Ovary (tissue), 7 donors: ENCODE measurements at regions not wholly inside any gene's neighbourhood (a gene's known extent, or its start where the extent isn't known, plus 50 kb on each side); places are given as distances from the start of the nearest gene placed in this dataset.

ENCODE experiments used
- DNase-seq, 5 donors: peaks; one replicate each; pipeline ENCODE4 v3.0.0-alpha.2; 2019 to 2020
- H3K27ac ChIP-seq, 2 donors: fragments of 200-600 bp; one replicate each; pipeline versions ENCODE4 v1.5.1 to v1.8.0; 2019 to 2022
- H3K27me3 ChIP-seq: fragments of 200-600 bp; one replicate; pipeline ENCODE4 v1.8.0; 2022
- H3K36me3 ChIP-seq: fragments of 200-600 bp; sonication (generic); one replicate; pipeline ENCODE4 v1.5.1; 2019
- H3K4me1 ChIP-seq: one replicate; pipeline ENCODE4 v1.8.1; 2013; ENCODE audit warnings: mild to moderate bottlenecking, moderate library complexity; ENCODE audit not compliant: insufficient read depth
- H3K4me3 ChIP-seq: fragments of 200-600 bp; sonication (generic); one replicate; pipeline ENCODE4 v1.5.1; 2017
- H3K9me3 ChIP-seq, 2 donors: fragments of 200-600 bp in 1 of 2; sonication (generic) in 1 of 2; one replicate each; pipeline versions ENCODE4 v1.5.1 to v1.8.1; 2013 to 2019; ENCODE audit warnings: mild to moderate bottlenecking in 1 of 2, moderate library complexity in 1 of 2
- CTCF ChIP-seq, 3 donors: fragments of 450-650 bp in 2 of 3; fragments of 200-600 bp in 1 of 3; IDR thresholded peaks; one replicate each; pipeline versions ENCODE4 v1.5.1 to v1.8.0; 2016 to 2022; ENCODE audit warnings: antibody characterized with exemption in 3 of 3, mild to moderate bottlenecking in 1 of 3
- EP300 ChIP-seq: sonication (generic); formaldehyde crosslinking; IDR thresholded peaks from one replicate; pipeline ENCODE4 v1.6.1; 2017; ENCODE audit warnings: antibody characterized with exemption
- POLR2A ChIP-seq: fragments of 450-650 bp; IDR thresholded peaks from one replicate; pipeline ENCODE4 v1.6.1; 2017; ENCODE audit warnings: antibody characterized with exemption, mild to moderate bottlenecking, moderate library complexity
- WGBS, 3 donors: extraction: QIAGEN DNeasy Blood & Tissue Kit in 1 of 3; methylation state at CpG; one replicate each; pipeline versions ENCODE4 v1.1.5 to v1.1.7; 2013 to 2017; 5-methylcytosine and 5-hydroxymethylcytosine counted together
- intact Hi-C, 4 donors: fragments of 100-400 bp; cut with DNase I; formaldehyde crosslinking; loops; one replicate each; pipeline versions ENCODE4 v1.11.0 to v1.15.1; 2022 to 2023
- donor health status: DM: no; HTN: no; CAD: no; lungs with moderate emphysema.
- donor health status: DM: no; HTN: no; CAD: no.
- donor health status: Bipolar disorder and iron deficiency.
- donor health status: DM: no; HTN: no; CAD: no.
- donor health status: DM: yes; HTN: yes; CAD: no.

GRCh38 chr4:42326524-42326923, 70.8 kb upstream of the SHISA3 start:
- intact Hi-C loops: no loop called here
- H3K4me1 ChIP-seq: no peaks in the 10 kb centered on the region

GRCh38 chr4:42327323-42327722, 70.0 kb upstream of the SHISA3 start:
- no peaks in the 10 kb centered on the region for H3K4me1 ChIP-seq
- intact Hi-C loops: no loop called here
- H3K9me3 ChIP-seq: no peaks in the 10 kb centered on the region
- no peaks in the 10 kb centered on the region for H3K27me3 ChIP-seq
- no peak for DNase-seq
- TF ChIP-seq CTCF (IDR thresholded peaks at IDR 0.05) (no peak), POLR2A (no peak), EP300 (no peak)
- H3K4me3 ChIP-seq: no peak overlapping the region
- WGBS, 3 donors: 29 to 40% (median 34%) methylated on average over 4 of the region's 4 CpGs
- no peak overlapping the region for H3K27ac ChIP-seq
- H3K36me3 ChIP-seq: no peaks in the 10 kb centered on the region

More at GRCh38 chr4:42326524-42326923, 70.8 kb upstream of the SHISA3 start:
- DNase-seq: no peak
- Histone ChIP-seq H3K4me3 (no peak overlapping the region), H3K27ac (no peak overlapping the region), H3K27me3 (no peaks in the 10 kb centered on the region), H3K9me3 (no peaks in the 10 kb centered on the region), H3K36me3 (no peaks in the 10 kb centered on the region)
- TF ChIP-seq EP300 (no peak), POLR2A (no peak), CTCF (IDR thresholded peaks at IDR 0.05) (no peak)
- 63 to 91% (median 89%) methylated on average over 2 of the region's 2 CpGs for WGBS, 3 donors

GRCh38 chr4:42328978-42329377, 68.3 kb upstream of the SHISA3 start:
- H3K4me1 ChIP-seq: no peaks in the 10 kb centered on the region
- no peak overlapping the region for H3K27ac ChIP-seq
- no peak overlapping the region for H3K4me3 ChIP-seq
- intact Hi-C loops: no loop called here
- TF ChIP-seq EP300 (no peak), CTCF (IDR thresholded peaks at IDR 0.05) (no peak), POLR2A (no peak)
- no peaks in the 10 kb centered on the region for H3K27me3 ChIP-seq
- H3K36me3 ChIP-seq: no peaks in the 10 kb centered on the region
- DNase-seq: no peak
- H3K9me3 ChIP-seq: no peaks in the 10 kb centered on the region
- 92 to 93% (median 92%) methylated on average over 2 of the region's 2 CpGs for WGBS, 3 donors

- Histone ChIP-seq H3K36me3 (no peaks in the 10 kb centered on the region), H3K27me3 (no peaks in the 10 kb centered on the region), H3K4me3 (no peak overlapping the region), H3K9me3 (no peaks in the 10 kb centered on the region), H3K4me1 (no peaks in the 10 kb centered on the region), H3K27ac (no peak overlapping the region)
- no peak for TF ChIP-seq POLR2A
- TF ChIP-seq EP300: no peak
- no peak for TF ChIP-seq CTCF (IDR thresholded peaks at IDR 0.05)
- intact Hi-C loops: no loop called here
- DNase-seq: no peak
- WGBS, 3 donors: 46 to 64% (median 48%) methylated on average over 3 of the region's 3 CpGs
Measured at GRCh38 chr4:42329421-42329820, 67.9 kb upstream of the SHISA3 start.
